Peyer's patch (tissue), 4 donors: ENCODE measurements at regions not wholly inside any gene's neighbourhood (a gene's known extent, or its start where the extent isn't known, plus 50 kb on each side); places are given as distances from the start of the nearest gene placed in this dataset.

Experiments
- POLR2A ChIP-seq, 2 donors: fragments of 450-650 bp; IDR thresholded peaks; one replicate each; pipeline ENCODE4 v1.5.1; 2017; ENCODE audit warnings: antibody characterized with exemption in 2 of 2, mild to moderate bottlenecking in 2 of 2, moderate library complexity in 2 of 2
- TF ChIP-seq, protein P1 (sequence below), 6 experiments: fragments of 450-650 bp in 4 of 6; fragments of 200-600 bp in 2 of 6; sonication (generic) in 1 of 6; IDR thresholded peaks; one replicate each; pipeline ENCODE4 v1.5.1; 2017 to 2019; ENCODE audit warnings: antibody characterized with exemption in 6 of 6, mild to moderate bottlenecking in 3 of 6, moderate library complexity in 1 of 6

DNA sequence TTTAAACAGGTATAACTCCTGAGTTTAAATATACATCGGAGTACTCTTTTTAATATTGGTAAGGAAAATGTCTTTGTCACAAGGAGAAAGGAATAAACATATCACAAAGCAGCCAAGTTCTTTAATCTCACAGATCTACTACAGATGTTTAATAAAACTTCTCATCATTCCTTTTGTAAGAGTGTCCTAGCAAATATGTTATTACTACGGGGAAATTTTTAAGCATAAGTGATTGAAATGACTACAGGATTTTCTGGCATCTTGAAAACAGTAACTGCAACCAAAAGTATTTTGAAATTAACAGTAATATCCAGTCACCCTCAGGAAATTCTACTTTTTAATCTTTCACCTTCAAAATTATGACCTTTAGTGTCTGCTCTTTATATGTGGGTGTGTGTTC lies 403.1 kb downstream of the IRS1 start:
- TF ChIP-seq, protein P1, sequence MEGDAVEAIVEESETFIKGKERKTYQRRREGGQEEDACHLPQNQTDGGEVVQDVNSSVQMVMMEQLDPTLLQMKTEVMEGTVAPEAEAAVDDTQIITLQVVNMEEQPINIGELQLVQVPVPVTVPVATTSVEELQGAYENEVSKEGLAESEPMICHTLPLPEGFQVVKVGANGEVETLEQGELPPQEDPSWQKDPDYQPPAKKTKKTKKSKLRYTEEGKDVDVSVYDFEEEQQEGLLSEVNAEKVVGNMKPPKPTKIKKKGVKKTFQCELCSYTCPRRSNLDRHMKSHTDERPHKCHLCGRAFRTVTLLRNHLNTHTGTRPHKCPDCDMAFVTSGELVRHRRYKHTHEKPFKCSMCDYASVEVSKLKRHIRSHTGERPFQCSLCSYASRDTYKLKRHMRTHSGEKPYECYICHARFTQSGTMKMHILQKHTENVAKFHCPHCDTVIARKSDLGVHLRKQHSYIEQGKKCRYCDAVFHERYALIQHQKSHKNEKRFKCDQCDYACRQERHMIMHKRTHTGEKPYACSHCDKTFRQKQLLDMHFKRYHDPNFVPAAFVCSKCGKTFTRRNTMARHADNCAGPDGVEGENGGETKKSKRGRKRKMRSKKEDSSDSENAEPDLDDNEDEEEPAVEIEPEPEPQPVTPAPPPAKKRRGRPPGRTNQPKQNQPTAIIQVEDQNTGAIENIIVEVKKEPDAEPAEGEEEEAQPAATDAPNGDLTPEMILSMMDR (IDR thresholded peaks at IDR 0.05) = no peak
- TF ChIP-seq POLR2A (IDR thresholded peaks at IDR 0.05) = no peak
